ENCODE measurements at regions not wholly inside any gene's neighbourhood (a gene's known extent, or its start where the extent isn't known, plus 50 kb on each side); places are given as distances from the start of the nearest gene placed in this dataset.

DNA sequence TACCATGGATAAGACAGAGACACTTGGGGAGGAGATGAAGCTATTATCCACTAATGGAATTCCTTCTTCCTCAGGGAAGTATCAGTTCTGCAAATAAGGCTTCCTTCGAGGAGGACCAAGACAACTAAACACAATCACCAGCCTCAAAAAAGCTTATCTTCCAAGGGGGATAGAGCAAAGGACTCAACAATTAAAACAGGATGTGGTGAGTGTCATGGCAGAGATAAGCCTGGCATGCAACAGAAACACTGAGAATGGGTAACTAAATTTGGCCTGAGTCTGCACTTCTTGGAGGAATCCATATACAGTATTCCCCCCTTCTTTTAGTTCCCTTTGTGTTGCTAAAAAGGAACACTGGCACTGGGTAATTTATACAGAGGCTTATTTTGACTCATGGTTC is 1285.2 kb downstream of the GATA3 start:
- TF ChIP-seq, protein P1, sequence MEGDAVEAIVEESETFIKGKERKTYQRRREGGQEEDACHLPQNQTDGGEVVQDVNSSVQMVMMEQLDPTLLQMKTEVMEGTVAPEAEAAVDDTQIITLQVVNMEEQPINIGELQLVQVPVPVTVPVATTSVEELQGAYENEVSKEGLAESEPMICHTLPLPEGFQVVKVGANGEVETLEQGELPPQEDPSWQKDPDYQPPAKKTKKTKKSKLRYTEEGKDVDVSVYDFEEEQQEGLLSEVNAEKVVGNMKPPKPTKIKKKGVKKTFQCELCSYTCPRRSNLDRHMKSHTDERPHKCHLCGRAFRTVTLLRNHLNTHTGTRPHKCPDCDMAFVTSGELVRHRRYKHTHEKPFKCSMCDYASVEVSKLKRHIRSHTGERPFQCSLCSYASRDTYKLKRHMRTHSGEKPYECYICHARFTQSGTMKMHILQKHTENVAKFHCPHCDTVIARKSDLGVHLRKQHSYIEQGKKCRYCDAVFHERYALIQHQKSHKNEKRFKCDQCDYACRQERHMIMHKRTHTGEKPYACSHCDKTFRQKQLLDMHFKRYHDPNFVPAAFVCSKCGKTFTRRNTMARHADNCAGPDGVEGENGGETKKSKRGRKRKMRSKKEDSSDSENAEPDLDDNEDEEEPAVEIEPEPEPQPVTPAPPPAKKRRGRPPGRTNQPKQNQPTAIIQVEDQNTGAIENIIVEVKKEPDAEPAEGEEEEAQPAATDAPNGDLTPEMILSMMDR (conservative IDR thresholded peaks at IDR 0.05; ENCODE audit: low read depth, low read length) = no peak
- no peak for TF ChIP-seq POLR2A (IDR thresholded peaks at IDR 0.05; ENCODE audit: low read depth, low read length)
- no peak for TF ChIP-seq RFX5 (IDR thresholded peaks at IDR 0.05; ENCODE audit: low read depth, low read length)
- TF ChIP-seq, protein P2, sequence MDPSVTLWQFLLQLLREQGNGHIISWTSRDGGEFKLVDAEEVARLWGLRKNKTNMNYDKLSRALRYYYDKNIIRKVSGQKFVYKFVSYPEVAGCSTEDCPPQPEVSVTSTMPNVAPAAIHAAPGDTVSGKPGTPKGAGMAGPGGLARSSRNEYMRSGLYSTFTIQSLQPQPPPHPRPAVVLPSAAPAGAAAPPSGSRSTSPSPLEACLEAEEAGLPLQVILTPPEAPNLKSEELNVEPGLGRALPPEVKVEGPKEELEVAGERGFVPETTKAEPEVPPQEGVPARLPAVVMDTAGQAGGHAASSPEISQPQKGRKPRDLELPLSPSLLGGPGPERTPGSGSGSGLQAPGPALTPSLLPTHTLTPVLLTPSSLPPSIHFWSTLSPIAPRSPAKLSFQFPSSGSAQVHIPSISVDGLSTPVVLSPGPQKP (IDR thresholded peaks at IDR 0.05; ENCODE audit: borderline replicate concordance, low read depth, low read length) = no peak
- no peak for TF ChIP-seq MAZ (IDR thresholded peaks at IDR 0.05; ENCODE audit: borderline replicate concordance, low read depth, low read length)
- no peak for TF ChIP-seq FOS (IDR thresholded peaks at IDR 0.05; ENCODE audit: low read depth, low read length)
- no peak for TF ChIP-seq SMC3 (IDR thresholded peaks at IDR 0.05; ENCODE audit: low read depth, low read length)
- no peak for TF ChIP-seq NFE2L2 (IDR thresholded peaks at IDR 0.05; ENCODE audit: low read depth, low read length)
- no peak for TF ChIP-seq CEBPB (IDR thresholded peaks at IDR 0.05; ENCODE audit: low read depth, low read length)
- no peak for TF ChIP-seq MXI1 (IDR thresholded peaks at IDR 0.05; ENCODE audit: borderline replicate concordance, low read depth, low read length)

Measured in IMR-90 (cell line).